Omental fat pad (tissue), 3 donors: ENCODE measurements at regions not wholly inside any gene's neighbourhood (a gene's known extent, or its start where the extent isn't known, plus 50 kb on each side); places are given as distances from the start of the nearest gene placed in this dataset.
A peak's percentile ranks its signal among the peaks of the same experiment; 100 is the strongest.

ENCODE experiments used
- ATAC-seq: fragments of 150-250 bp; one replicate; pipeline ENCODE4 v1.9.1; 2016; ENCODE audit warnings: mild to moderate bottlenecking, moderate library complexity; ENCODE audit not compliant: low FRiP score
- DNase-seq: peaks from one replicate; pipeline ENCODE4 v3.0.0-alpha.2; 2019; ENCODE audit warnings: low spot score
- CTCF ChIP-seq, 3 donors: fragments of 450-650 bp; IDR thresholded peaks; one replicate each; pipeline ENCODE4 v1.5.1; 2016 to 2017; ENCODE audit warnings: antibody characterized with exemption in 3 of 3, mild to moderate bottlenecking in 3 of 3, moderate library complexity in 2 of 3

DNA sequence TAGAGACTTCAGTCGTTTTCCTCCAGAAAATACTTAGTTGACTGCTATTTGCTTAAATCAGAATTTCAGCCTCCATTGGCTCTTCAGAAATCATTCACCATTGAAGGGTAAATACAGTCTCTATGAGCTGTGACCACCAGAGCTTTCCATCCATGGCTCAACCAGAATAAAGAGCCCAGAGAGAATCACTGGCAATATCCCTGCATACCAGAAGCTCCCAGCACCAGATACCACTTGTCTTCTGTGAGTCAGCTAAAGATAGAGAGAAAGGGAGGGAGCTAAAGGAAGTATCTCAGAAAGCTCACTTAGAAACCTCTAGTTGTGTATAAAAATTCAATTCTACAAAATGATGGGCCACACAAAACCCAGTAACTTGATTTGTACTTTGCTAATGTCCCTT lies 115.2 kb upstream of the TMCO5A start:
- peak; percentile 78 for ATAC-seq
- no peak for DNase-seq
- no peak for TF ChIP-seq CTCF (IDR thresholded peaks at IDR 0.05)

DNA sequence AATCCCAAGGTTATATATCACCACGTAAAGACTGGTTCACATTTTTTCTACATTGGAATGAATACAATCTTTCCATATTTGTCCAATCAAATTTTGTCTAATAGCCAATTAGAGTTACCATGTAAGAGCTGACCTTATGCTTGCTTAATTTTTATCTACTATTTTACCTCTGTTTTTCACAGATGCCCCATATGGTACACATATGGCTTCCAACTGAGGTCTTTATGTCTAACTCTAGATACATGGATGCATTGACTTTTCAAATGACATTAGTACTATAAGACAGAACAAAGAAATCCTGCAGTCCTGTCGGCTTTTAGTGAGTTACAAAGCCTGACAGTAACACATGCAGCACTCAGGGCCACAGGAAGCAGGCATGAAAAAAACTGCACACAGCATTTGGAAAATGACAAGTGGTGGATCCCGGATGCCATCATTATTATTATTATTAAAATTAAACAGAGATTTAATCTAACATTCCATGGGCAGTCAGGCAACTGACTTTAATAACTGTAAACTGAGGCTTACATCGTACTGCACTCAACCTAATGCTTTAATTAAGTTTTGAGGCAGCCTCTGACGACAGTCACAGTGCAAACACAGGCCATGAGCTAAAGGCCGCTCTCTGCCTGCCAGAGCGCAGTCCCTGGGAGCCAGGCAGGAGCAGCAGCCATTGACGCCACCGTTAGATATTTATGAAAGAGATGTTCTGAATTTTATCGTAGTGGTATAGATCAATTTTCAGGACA lies 113.9 kb upstream of the TMCO5A start:
- no peak for DNase-seq
- no peak for ATAC-seq
- TF ChIP-seq CTCF (IDR thresholded peaks at IDR 0.05), result no peak

- no peak for TF ChIP-seq CTCF (IDR thresholded peaks at IDR 0.05)
- no peak for DNase-seq
These were observed 110.7 kb upstream of the TMCO5A start for GRCh38 chr15:37823601-37824275.

GRCh38 chr15:37824717-37825382 lies 109.6 kb upstream of the TMCO5A start:
- no peak for TF ChIP-seq CTCF (IDR thresholded peaks at IDR 0.05)
- ATAC-seq (peak; percentile 87), DNase-seq (no peak)

More at GRCh38 chr15:37823601-37824275, 110.7 kb upstream of the TMCO5A start:
- no peak for ATAC-seq

DNA sequence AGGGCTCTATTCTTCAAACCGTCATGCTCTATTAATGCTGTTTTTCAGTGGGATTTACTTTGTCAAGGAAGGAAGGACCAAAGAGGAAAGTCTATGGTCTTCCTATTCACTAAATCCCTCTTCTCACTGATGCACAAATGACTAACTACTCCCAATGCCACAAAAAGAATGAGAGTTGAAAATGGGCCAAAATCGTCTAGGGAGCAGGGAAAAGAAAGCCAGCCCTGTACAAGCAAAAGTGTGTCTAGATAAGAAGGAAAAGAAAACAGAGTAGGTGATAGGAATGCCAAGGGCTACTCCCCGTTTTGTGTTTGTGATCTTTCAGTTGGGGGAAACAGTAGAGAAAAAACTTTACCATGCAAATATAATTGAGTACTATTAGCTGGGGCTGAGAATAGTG lies 97.2 kb upstream of the TMCO5A start:
- TF ChIP-seq CTCF (IDR thresholded peaks at IDR 0.05), result no peak
- DNase-seq, result no peak
- ATAC-seq, result no peak

GRCh38 chr15:37847776-37848175 lies 86.7 kb upstream of the TMCO5A start:
- ATAC-seq (no peak), DNase-seq (no peak)
- TF ChIP-seq CTCF (IDR thresholded peaks at IDR 0.05), result no peak
